Effector CD4-positive, alpha-beta T cell (primary cell): ENCODE measurements at regions not wholly inside any gene's neighbourhood (a gene's known extent, or its start where the extent isn't known, plus 50 kb on each side); places are given as distances from the start of the nearest gene placed in this dataset.

Source experiments
- DNase-seq: peaks from one replicate; pipeline ENCODE4 v3.0.0-alpha.2; 2020

GRCh38 chr10:9719246-9719645 is 1298.4 kb upstream of the CELF2 start:
- no peak for DNase-seq

- DNase-seq, result no peak
These were observed 1283.9 kb upstream of the CELF2 start for GRCh38 chr10:9733766-9734165.

- DNase-seq, result no peak
These were observed 1283.5 kb upstream of the CELF2 start for GRCh38 chr10:9734218-9734617.

GRCh38 chr10:9735731-9736130 is 1281.9 kb upstream of the CELF2 start:
- no peak for DNase-seq

- no peak for DNase-seq
These were observed 1274.0 kb upstream of the CELF2 start for GRCh38 chr10:9743639-9744038.

- no peak for DNase-seq
These were observed 1272.5 kb upstream of the CELF2 start for GRCh38 chr10:9745158-9745557.

GRCh38 chr10:9757176-9757575 is 1260.5 kb upstream of the CELF2 start:
- no peak for DNase-seq

GRCh38 chr10:9759596-9759995 is 1258.1 kb upstream of the CELF2 start:
- DNase-seq, result no peak

- DNase-seq, result no peak
These were observed 1254.6 kb upstream of the CELF2 start for GRCh38 chr10:9762966-9763656.

- DNase-seq, result no peak
These were observed 1250.9 kb upstream of the CELF2 start for GRCh38 chr10:9766762-9767161.

GRCh38 chr10:9781666-9782065 is 1236.0 kb upstream of the CELF2 start:
- DNase-seq, result no peak

GRCh38 chr10:9786101-9786500 is 1231.6 kb upstream of the CELF2 start:
- DNase-seq, result no peak

- DNase-seq, result no peak
These were observed 1231.1 kb upstream of the CELF2 start for GRCh38 chr10:9786576-9786975.

- DNase-seq, result no peak
These were observed 1227.7 kb upstream of the CELF2 start for GRCh38 chr10:9789996-9790395.

- no peak for DNase-seq
These were observed 1225.5 kb upstream of the CELF2 start for GRCh38 chr10:9792181-9792580.

- DNase-seq, result no peak
These were observed 1221.1 kb upstream of the CELF2 start for GRCh38 chr10:9796564-9796963.

- no peak for DNase-seq
These were observed 1217.7 kb upstream of the CELF2 start for GRCh38 chr10:9800011-9800410.

GRCh38 chr10:9800571-9800970 is 1217.1 kb upstream of the CELF2 start:
- no peak for DNase-seq

GRCh38 chr10:9807846-9808245 is 1209.8 kb upstream of the CELF2 start:
- no peak for DNase-seq

GRCh38 chr10:9811601-9812000 is 1206.1 kb upstream of the CELF2 start:
- no peak for DNase-seq

GRCh38 chr10:9814285-9814864 is 1203.3 kb upstream of the CELF2 start:
- no peak for DNase-seq

GRCh38 chr10:9819756-9820494 is 1197.7 kb upstream of the CELF2 start:
- no peak for DNase-seq

- DNase-seq, result no peak
These were observed 1194.3 kb upstream of the CELF2 start for GRCh38 chr10:9823268-9823930.

- no peak for DNase-seq
These were observed 1193.0 kb upstream of the CELF2 start for GRCh38 chr10:9824631-9825071.
